ENCODE measurements at regions not wholly inside any gene's neighbourhood (a gene's known extent, or its start where the extent isn't known, plus 50 kb on each side); places are given as distances from the start of the nearest gene placed in this dataset.

- no peak for TF ChIP-seq CTCF (IDR thresholded peaks at IDR 0.05; ENCODE audit: insufficient read depth, low read depth, low read length, missing control alignments)
- DNase-seq (ENCODE audit: low read depth), result no peak
- no peak overlapping the region for H3K4me3 ChIP-seq (ENCODE audit: low read length)
Measured at GRCh38 chr6:139425780-139426179, 51.3 kb upstream of the CITED2 start.

GRCh38 chr6:139423971-139424667 is 49.7 kb upstream of the CITED2 start:
- no peak for TF ChIP-seq CTCF (IDR thresholded peaks at IDR 0.05; ENCODE audit: insufficient read depth, low read depth, low read length, missing control alignments)
- no peak overlapping the region for H3K4me3 ChIP-seq (ENCODE audit: low read length)

More at GRCh38 chr6:139423971-139424667, 49.7 kb upstream of the CITED2 start:
- DNase-seq (ENCODE audit: low read depth), result no peak

All from epithelial cell of esophagus (primary cell).